ENCODE measurements at regions not wholly inside any gene's neighbourhood (a gene's known extent, or its start where the extent isn't known, plus 50 kb on each side); places are given as distances from the start of the nearest gene placed in this dataset.
"Not testable (repeated sequence)": the region's sequence is repeated elsewhere in the genome, so short reads cannot be mapped to it uniquely, and the experiment has no call there.

DNA sequence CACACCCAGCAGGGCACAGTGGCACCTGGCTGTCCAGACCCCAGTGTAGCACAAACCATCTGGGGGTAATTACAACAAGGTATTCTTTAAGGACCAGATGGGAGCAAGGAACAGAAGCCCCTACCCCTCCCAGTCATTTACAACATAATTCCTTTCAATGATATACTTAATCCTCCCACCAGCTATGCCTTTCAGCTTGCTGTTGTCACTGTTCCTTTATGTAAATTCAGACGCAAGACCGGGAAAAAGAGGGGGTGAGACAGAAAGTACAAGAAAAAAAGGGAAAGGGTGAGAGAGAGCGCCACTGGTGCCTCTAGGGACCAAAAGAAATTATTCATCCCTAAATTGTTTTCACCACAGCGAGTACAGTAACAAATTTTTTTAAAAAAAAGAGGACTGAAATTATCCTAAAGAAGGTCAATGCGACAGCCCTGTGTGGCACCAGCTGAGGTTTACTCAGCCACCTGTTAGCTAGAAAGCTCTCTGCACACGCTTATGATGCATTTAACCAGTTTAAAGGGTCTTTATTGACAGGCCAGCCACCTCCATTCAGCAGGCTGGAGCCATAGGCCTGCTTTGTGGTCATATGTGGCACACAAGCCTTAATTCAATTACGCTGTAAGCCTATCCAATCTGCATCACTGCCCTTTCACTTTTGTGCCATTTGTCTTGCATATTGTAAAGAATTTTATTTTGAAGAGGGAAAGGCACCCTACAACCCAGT lies 210.2 kb upstream of the ISL1 start:
- no peak for DNase-seq

DNA sequence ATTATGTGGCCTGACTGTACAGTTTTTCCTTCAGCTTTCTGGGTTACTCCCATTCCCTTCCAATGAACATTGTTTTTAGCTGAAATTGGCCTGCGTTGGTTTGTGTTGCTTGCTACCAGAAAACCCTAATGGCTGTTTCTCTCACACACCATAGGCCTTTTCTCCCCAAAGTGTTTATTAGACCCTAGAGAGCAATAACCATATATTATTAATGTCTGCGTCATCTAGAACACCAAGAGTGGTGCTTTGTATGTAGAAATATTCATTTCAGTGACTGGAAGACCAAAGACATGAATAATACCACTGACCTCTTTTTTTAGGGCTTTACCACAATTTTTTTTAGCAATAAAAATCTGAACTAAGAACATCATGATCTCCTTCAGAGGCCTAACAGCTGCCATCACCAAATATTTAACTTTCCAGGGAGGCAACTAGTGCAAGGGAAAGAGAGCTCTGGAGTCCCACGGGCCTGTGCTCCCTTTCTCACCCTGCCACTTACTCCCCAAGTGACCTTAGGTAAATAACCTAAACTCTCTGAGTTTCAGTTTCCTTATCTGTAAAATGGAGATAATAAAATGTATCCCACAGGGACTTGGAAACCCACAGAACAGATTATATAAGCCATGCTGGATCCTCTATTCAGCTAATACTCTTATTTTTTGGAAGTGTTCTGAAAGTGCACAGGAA lies 201.9 kb upstream of the ISL1 start:
- no peak for DNase-seq

DNA sequence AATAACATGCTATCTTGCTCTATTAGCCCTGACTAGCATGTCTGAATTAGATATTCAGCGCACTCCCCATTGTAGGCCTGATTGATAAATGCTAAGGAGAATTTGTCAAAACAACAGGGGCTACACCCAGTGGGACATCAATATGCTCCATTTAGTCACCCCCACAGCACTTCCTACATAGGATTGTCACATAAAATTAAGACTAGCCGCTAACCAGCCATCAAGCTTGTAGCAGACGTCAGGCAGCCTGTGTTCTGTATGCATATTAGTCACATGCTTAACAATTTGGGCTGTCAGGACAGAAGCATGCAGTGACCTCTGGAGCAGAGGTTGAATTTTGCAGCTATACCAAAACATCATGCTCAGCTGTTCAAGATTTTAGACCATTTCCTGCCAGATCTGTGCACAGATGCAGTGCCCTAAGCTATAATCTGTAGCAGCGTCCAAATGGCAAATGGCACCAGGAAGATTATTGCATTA lies 197.4 kb upstream of the ISL1 start:
- no peak for DNase-seq

DNA sequence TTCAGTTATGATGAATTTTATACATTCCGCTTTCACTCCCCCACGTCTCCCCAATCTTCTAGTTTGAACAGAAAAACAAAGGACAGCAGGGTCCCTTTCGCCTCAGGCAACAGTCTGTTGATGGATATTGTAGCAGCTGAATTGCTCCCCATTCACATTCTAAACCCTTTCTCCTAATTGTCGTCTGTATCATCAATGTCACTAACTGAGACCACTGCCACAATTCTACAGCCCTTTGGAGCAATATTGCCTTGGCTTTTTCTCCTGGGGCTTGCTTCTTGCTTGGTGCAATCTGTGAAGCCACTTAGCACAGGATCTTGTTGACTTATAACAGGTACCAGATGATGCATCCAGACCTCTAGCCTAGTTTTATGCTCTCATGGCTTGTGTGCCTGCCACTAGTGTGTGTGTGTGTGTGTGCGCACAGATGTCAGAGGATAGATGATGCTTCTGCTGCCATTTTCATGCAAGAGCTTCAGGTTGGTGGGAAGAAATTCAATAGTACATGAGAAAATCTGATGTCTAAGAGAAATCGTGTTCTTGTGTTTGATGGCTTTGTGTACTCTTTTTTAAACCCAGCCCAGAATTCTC lies 195.2 kb upstream of the ISL1 start:
- no peak for DNase-seq

DNA sequence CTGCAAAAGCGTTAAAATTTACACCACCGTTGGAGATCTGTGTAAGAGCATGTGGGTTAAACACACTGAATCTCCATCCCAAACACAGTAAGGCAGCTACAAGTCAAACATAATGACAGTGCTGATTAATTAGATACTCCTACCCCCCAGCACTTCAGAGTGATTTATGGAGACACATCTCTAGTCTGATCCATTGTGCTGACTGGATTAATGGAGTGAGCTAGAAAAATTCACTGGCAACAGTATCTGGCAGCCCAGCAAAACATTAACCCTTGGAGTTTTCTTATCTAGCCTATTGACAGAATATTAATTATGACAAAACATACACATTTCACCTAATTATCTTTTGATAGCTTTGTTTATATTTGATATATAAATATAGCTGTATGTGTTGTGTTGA lies 188.6 kb upstream of the ISL1 start:
- DNase-seq = no peak

DNA sequence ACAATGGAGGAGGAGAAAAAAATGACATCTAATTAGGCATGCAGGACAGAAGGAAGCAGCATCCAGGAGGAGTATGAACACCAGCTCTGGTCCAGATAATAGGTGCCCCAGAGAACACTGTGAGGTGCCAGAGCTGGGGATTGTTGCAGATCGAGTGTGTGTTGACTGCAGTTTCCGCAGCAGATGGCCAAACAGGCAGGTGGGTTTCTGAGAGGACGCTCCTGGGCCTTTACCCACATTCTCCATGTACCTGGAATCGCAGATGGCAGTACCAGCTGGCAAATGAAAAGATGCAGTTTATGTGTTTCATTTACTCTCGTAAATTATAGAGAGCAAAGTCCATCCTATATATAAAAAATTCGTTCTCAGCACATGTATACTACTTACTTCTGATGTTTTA lies 182.2 kb upstream of the ISL1 start:
- DNase-seq = no peak

DNA sequence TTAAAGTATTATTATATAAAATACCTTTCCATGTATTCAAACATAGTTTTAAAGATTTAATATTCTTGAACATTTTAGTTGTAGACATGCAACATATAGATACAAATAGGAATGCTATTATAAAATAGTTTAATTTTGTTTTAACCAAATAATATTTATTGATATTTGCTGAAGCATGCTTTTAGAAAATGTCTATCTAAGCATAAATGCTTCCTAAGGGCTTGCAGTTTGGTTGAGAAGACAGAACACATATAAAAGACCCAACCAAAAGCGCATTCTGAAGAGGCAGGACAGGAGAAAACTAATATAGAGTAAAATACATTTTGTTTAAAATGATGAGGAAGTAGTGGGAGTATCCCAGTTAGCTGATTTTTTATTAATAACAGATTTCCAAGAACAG lies 181.5 kb upstream of the ISL1 start:
- no peak for DNase-seq

DNA sequence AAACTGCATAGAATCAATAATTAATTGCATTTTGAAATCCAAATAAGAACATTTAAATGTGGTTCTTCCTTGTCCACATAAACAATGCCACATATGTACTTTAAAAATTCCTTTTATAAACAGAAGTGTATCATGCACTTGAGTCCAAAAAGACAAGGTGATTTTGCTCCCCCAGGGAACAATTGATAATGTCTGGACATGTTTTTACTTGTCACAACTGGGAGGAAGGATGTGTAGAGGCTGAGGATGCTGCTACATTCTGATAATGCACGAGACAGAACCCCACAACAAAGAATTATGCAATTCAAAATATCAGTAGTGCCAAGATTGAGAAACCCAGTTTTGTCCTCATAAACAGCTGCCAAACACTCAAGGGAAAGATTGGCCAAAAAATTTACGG lies 181.1 kb upstream of the ISL1 start:
- DNase-seq = no peak

DNA sequence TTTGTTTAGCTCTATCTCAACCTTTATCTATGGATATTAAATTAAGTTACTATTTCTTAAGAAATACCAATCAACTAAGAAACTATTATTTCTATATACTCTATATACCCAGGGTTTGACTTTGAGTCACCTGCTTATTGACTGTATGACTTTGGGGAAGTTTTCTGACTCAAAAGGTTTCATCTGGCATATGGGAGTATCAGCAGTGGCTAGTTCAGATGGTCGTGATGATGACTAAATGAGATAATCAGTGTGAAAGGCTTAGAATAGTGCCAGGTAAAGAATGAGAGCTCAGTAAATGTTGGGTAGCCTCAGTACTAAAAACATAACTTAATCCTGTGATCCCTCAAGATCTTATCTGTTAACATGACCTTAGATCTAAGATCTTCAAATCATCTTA lies 179.7 kb upstream of the ISL1 start:
- DNase-seq = no peak

DNA sequence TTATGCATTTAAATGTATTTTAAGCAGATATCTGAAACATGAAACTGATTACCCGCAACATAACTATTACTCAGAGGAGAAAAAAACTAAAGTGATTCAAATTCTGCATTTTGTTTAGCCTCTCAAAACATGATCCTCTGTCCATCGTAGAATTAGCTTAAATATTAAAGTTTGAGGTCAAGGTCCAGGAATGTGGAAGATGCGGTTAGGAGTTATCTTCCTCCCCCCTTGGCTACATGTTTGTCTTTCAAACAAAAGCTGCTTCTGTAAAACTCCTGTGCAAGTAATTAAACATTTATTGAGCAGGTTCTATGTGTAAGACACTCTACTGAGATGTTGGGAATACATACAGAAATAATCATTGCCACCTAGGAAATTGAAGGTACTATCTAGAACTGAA lies 175.0 kb upstream of the ISL1 start:
- no peak for DNase-seq

DNA sequence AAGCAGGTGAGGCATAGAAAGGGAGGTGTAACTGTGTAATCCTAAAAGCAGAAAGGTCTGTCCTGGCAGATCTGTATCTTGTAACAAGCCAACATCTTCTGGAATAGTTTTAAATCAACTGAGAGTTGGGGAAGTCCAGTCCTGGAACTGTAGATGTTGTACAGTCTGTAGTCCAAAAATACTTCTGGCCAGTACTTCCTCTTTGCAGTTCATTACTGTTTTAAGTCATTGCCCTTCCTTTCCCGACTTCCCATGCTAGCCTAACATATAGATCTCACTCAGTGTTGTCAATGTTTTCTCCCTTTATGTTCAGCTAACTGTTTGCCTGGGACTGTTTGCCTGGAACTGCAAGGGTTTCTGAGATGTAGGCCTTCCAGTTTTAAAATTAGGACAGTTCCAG lies 168.5 kb upstream of the ISL1 start:
- no peak for DNase-seq

DNA sequence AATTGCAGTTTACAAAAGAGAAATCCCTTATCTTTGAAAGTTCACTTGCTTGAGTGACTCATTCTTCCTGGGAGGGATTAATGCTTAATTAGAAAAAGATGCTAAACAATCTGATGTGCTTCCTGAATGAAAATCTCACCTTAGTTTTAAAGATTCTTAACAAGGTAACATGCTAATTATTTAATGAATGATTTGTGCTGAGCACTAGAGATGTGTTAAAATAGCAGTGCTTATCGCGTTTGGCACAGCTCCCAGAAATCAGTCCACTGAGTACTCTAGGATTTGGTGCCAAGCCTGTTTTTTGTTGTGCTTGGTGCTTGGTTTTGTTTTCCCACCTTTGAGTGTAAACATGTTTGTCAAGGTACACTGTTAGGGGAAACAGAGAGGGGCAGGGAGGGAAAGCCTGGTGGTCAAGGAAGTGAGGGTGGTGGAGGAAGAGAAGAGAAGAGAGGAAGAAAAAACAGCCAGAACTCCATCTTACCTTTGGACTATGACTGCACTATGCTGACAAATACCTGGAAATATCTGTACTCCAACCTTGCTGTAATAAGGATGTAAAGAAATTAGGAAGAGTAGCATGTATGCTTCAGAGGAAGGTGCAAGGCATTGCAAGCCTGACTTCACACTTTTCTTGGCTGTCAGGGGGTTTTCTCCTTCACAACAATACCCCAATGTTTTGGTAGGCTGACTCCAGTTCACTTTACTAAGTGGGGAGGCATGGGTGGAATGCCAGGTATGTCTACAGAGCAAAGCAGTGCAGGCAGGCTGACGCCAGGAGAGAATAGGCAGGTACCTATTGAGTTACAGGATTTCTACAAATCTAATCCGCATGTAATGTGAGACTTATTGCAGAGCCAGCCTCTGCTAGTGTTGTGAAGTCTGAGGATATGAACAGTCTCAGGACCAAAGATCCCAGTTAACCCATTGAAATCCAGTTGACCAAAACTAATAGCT lies 157.2 kb upstream of the ISL1 start:
- DNase-seq = no peak

DNA sequence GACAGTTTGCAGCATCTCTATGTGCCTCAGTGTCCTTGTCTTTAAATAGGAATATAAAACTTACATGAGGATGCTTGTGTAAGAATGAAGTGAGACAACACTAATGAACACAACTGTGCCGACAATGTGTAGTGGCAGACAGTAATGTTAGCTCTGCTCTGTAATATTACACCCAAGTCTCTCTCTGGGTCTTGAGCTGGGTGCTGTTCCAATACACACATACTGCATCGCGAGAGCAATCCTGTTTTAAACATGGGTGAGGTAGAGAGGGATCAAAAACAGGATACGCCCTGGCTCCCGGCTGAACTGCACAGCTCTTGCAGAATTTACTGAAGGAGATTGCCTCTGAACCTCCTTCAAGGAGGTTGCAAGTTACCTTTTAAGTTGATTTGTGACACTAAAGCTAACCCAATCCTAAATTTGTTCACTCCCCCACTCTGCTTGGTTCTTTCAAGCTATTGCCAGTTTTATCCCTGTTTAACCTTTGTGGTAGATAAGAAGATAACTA lies 155.2 kb upstream of the ISL1 start:
- no peak for DNase-seq

DNA sequence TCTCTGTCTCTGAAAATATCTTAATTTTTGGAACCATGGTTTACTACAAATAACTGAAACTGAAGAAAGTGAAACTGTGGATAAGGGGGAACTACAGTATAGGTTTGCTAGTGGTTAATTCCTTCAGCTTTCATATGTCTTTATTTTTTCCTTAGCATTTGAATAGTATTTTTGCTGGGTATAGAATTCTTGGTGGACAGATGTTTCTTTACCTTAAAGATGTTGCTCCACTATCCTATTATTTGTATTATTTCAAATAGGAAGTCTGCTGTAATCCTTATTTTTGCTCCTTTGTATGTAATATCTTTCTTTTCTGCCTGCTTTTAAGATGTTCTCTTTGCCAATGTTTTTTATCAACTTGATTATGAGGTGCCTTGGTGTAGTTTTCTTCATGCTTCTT lies 152.9 kb upstream of the ISL1 start:
- DNase-seq = no peak

DNA sequence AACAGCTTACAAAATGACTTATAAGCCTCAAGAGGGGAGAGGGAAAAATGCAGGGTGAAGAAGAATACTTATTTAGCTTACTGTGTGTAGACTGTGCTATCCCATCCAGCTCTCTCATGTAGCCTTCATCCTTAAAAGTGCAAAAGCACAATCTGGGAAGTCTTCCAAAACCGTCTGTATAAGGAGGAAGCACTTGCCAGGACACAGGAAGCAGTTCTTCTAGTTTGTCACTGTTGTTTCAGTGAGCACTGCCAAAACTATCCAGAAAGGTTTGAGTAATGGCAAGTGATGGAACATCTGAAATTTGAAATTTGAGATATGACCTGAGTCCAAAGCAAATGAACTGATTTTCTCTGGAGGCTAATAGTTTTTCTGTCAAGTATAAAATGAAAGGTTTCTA lies 140.8 kb upstream of the ISL1 start:
- no peak for DNase-seq

DNA sequence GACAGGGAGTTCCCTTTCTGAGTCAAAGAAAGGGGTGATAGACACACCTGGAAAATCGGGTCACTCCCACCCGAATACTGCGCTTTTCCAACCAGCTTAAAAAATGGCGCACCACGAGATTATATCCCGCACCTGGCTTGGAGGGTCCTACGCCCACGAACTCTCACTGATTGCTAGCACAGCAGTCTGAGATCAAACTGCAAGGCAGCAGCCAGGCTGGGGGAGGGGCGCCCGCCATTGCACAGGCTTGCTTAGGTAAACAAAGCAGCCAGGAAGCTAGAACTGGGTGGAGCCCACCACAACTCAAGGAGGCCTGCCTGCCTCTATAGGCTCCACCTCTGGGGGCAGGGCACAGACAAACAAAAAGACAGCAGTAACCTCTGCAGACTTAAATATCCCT lies 132.3 kb upstream of the ISL1 start:
- not testable (repeated sequence) for DNase-seq

DNA sequence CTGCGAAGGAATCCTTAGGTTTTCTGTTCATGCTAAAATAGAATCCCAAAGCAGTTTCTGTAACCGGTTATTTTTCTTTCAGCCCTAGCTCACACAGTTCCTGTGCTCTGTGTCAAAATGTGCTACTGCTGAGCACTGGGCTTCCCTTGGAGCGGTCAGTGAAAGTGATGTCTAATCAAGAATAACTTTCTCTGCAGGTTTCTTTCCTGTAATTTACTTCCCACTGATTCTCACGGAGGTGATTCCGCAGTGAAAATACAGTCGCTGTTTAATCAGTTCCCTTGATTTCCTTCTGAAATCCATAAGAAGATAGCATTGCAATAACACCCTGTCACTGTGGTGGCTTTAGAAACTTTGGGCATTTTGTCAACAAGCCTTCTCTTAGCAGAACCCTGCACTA lies 112.0 kb upstream of the ISL1 start:
- no peak for DNase-seq

DNA sequence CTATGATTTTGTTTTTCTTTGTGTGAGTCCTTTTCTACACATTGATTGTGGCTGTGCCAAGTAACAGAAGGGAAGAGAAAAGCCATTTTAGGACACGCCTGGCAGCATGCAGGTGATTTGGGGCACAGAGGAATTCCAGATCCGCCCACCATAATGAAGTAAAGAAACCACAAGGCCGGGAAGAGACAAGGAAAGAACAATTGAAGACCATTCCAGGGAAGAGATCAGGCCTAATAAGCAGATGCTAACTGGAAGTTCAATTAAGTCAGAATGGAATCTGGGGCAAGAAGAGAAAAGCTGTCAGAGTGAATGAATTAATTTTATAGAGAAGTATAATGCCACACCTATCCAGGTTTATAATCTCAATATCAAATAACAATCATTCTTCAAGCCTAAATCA lies 110.2 kb upstream of the ISL1 start:
- no peak for DNase-seq

DNA sequence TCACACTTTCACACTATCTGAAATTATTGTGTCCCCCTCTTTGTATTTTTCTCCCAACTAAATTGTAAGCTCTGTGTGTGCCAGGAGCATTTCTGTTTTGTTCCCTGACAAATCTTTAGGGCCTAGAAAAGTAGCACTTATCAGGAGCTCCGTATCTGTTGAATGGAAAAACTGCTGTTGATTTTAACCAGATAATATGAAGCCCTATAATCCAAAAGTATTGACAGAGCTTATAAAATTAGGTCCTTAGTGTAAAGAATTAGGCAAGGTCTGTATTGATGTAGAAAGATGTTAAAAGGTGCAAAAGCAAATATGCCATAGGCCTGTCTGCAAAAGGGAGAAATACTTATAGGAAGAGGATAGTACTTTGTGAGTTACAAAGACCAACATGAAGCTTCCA lies 109.4 kb upstream of the ISL1 start:
- DNase-seq = no peak

DNA sequence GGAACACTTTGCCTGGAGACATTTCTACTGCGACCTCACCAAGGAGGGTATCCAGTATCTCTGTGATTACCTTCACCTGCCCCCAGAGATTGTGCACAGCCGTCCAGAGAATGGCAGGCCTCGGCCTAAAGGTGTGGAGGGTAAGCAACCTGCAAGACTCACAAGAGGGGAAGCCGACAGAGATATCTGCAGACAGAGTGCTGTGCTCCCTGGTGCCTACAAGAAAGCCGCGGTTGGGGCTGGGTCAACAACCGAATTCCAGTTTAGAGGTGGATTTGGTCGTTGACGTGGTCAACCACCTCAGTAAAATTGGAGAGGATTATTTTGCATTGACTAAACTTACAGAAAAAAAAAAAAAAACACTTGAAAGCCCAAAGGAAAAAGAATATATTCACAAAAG lies 107.8 kb upstream of the ISL1 start:
- DNase-seq = no peak

DNA sequence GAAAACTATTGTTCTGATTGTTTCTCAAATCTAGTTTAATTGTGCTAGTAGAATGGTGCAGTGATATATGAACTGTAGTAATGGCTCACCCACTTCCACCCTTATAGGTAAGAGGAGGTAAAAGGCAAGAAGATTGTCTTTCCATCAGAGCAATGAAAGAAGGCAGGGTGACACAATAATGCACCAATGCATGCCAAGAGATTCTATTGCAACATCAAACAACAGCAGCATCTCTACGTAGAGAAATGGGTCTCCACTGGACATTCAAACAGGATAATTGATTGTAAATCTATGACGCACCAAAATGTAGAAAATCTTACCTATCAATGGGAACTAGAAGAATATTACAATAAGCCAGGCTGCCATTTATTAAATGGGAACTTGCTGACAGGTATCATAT lies 107.0 kb upstream of the ISL1 start:
- no peak for DNase-seq

DNA sequence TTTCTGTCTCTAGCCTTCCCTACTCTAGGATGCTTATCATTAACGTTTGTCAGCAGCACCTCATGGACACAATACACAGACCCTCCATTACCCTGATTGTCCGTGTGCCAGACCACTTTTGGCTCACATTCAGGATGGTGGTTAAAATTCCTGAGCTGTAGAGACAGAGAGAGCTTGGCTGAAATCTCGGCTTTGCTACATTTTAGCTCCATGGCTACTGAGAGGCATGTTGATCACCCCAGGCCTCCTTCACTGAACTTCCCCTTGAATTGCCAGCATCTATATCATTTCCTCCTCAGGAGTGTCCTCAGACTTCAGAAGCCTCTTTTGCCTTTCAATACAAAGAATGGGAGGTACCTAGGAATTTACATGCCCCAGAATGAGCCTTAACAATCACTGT lies 104.7 kb upstream of the ISL1 start:
- no peak for DNase-seq
